HG03469 (cell line): ENCODE measurements at regions not wholly inside any gene's neighbourhood (a gene's known extent, or its start where the extent isn't known, plus 50 kb on each side); places are given as distances from the start of the nearest gene placed in this dataset.
"Not testable (repeated sequence)": the region's sequence is repeated elsewhere in the genome, so short reads cannot be mapped to it uniquely, and the experiment has no call there.

Experiments
- ATAC-seq: cut with Tn5 transposase; IDR thresholded peaks from one replicate; pipeline ENCODE4 v1.9.1; 2021; ENCODE audit warnings: mild to moderate bottlenecking, moderate library complexity, moderate number of reproducible peaks; ENCODE audit not compliant: unreplicated experiment

GRCh38 chr12:92987362-92987761, 58.3 kb upstream of the EEA1 start:
- ATAC-seq: no peak

- peak; percentile 83 for ATAC-seq
These were observed 58.9 kb upstream of the EEA1 start for GRCh38 chr12:92987846-92988621.

- no peak for ATAC-seq
These were observed 59.6 kb upstream of the EEA1 start for GRCh38 chr12:92988622-92989130.

- ATAC-seq: no peak
These were observed 60.8 kb upstream of the EEA1 start for GRCh38 chr12:92989715-92990484.

- no peak for ATAC-seq
These were observed 62.0 kb upstream of the EEA1 start for GRCh38 chr12:92991134-92991533.

GRCh38 chr12:92992041-92992440, 62.9 kb upstream of the EEA1 start:
- no peak for ATAC-seq

GRCh38 chr12:92993259-92993658, 64.2 kb upstream of the EEA1 start:
- no peak for ATAC-seq

GRCh38 chr12:92995258-92995903, 66.3 kb upstream of the EEA1 start:
- peak; percentile 71 for ATAC-seq

GRCh38 chr12:93000026-93000425, 70.9 kb upstream of the EEA1 start:
- ATAC-seq: no peak

GRCh38 chr12:93001407-93001806, 72.3 kb upstream of the EEA1 start:
- ATAC-seq: no peak

GRCh38 chr12:93002293-93003054, 73.4 kb upstream of the EEA1 start:
- ATAC-seq: no peak

- no peak for ATAC-seq
These were observed 74.6 kb upstream of the EEA1 start for GRCh38 chr12:93003531-93004239.

- no peak for ATAC-seq
These were observed 76.9 kb upstream of the EEA1 start for GRCh38 chr12:93005928-93006392.

GRCh38 chr12:93006471-93007208, 77.5 kb upstream of the EEA1 start:
- ATAC-seq: no peak

GRCh38 chr12:93007544-93007943, 78.4 kb upstream of the EEA1 start:
- ATAC-seq: no peak

- ATAC-seq: peak; percentile 43
These were observed 79.1 kb upstream of the EEA1 start for GRCh38 chr12:93008044-93008778.

GRCh38 chr12:93008880-93009279, 79.8 kb upstream of the EEA1 start:
- not testable (repeated sequence) for ATAC-seq

GRCh38 chr12:93009533-93009932, 80.4 kb upstream of the EEA1 start:
- ATAC-seq: peak; percentile 41

- ATAC-seq: no peak
These were observed 81.4 kb upstream of the EEA1 start for GRCh38 chr12:93010461-93010860.
